DMS79 (cell line): ENCODE measurements at regions not wholly inside any gene's neighbourhood (a gene's known extent, or its start where the extent isn't known, plus 50 kb on each side); places are given as distances from the start of the nearest gene placed in this dataset.
"Not testable (repeated sequence)": the region's sequence is repeated elsewhere in the genome, so short reads cannot be mapped to it uniquely, and the experiment has no call there.

Source experiments
- DNase-seq: peaks from one replicate; lab custom pipeline; 2025; lab: John Stamatoyannopoulos, UW

- no peak for DNase-seq
These were observed 188.0 kb upstream of the NR2F2 start for GRCh38 chr15:96142498-96142897.

GRCh38 chr15:96144734-96145133 lies 185.8 kb upstream of the NR2F2 start:
- DNase-seq: no peak

- no peak for DNase-seq
These were observed 183.8 kb upstream of the NR2F2 start for GRCh38 chr15:96146726-96147125.

- no peak for DNase-seq
These were observed 183.2 kb upstream of the NR2F2 start for GRCh38 chr15:96147267-96147666.

- no peak for DNase-seq
These were observed 180.2 kb upstream of the NR2F2 start for GRCh38 chr15:96150254-96150653.

GRCh38 chr15:96151749-96152148 lies 178.8 kb upstream of the NR2F2 start:
- DNase-seq: not testable (repeated sequence)

GRCh38 chr15:96153929-96154328 lies 176.6 kb upstream of the NR2F2 start:
- DNase-seq: no peak

GRCh38 chr15:96158938-96159337 lies 171.6 kb upstream of the NR2F2 start:
- no peak for DNase-seq

- no peak for DNase-seq
These were observed 170.2 kb upstream of the NR2F2 start for GRCh38 chr15:96160269-96160668.

GRCh38 chr15:96160800-96161199 lies 169.7 kb upstream of the NR2F2 start:
- no peak for DNase-seq

GRCh38 chr15:96162322-96162721 lies 168.2 kb upstream of the NR2F2 start:
- DNase-seq: no peak

GRCh38 chr15:96165081-96165480 lies 165.4 kb upstream of the NR2F2 start:
- no peak for DNase-seq

GRCh38 chr15:96165775-96166174 lies 164.7 kb upstream of the NR2F2 start:
- no peak for DNase-seq

GRCh38 chr15:96166223-96167200 lies 164.0 kb upstream of the NR2F2 start:
- DNase-seq: no peak

- DNase-seq: not testable (repeated sequence)
These were observed 159.9 kb upstream of the NR2F2 start for GRCh38 chr15:96170616-96170978.

GRCh38 chr15:96170979-96171739 lies 159.3 kb upstream of the NR2F2 start:
- no peak for DNase-seq

GRCh38 chr15:96171853-96172296 lies 158.6 kb upstream of the NR2F2 start:
- DNase-seq: no peak

- no peak for DNase-seq
These were observed 158.1 kb upstream of the NR2F2 start for GRCh38 chr15:96172417-96172816.

- DNase-seq: no peak
These were observed 153.7 kb upstream of the NR2F2 start for GRCh38 chr15:96176831-96177230.

GRCh38 chr15:96177279-96177678 lies 153.2 kb upstream of the NR2F2 start:
- no peak for DNase-seq

GRCh38 chr15:96180087-96180748 lies 150.3 kb upstream of the NR2F2 start:
- DNase-seq: no peak

- no peak for DNase-seq
These were observed 149.3 kb upstream of the NR2F2 start for GRCh38 chr15:96181217-96181616.
